Natural killer cell (primary cell): ENCODE measurements at regions not wholly inside any gene's neighbourhood (a gene's known extent, or its start where the extent isn't known, plus 50 kb on each side); places are given as distances from the start of the nearest gene placed in this dataset.

Experiments
- ATAC-seq, 3 donors: fragments of 150-1000 bp in 2 of 3; fragments of 200-7000 bp in 1 of 3; cut with Tn5 transposase; 1 replicate in 1 of 3; 2 replicates in 2 of 3; pipeline ENCODE4 v1.10.0; 2021; ENCODE audit warnings: mild to moderate bottlenecking in 2 of 3, moderate library complexity in 2 of 3
- DNase-seq, 2 donors: peaks; one replicate each; pipeline versions ENCODE4 v3.0.0 to v3.0.0-alpha.2; 2013 to 2021; ENCODE audit warnings: mixed read lengths in 1 of 2
- H3K27ac ChIP-seq: one replicate; pipeline ENCODE4 v1.5.1; 2013; ENCODE audit warnings: mild to moderate bottlenecking, low read length
- H3K27me3 ChIP-seq: one replicate; pipeline ENCODE4 v1.6.1; 2013; ENCODE audit warnings: low read length; ENCODE audit not compliant: control insufficient read depth, insufficient read depth
- H3K36me3 ChIP-seq: one replicate; pipeline ENCODE4 v1.6.1; 2013; ENCODE audit warnings: low read length; ENCODE audit not compliant: control insufficient read depth, insufficient read depth
- H3K4me1 ChIP-seq: one replicate; pipeline ENCODE4 v1.6.1; 2013; ENCODE audit warnings: low read length; ENCODE audit not compliant: control insufficient read depth, insufficient read depth
- H3K4me3 ChIP-seq: one replicate; pipeline ENCODE4 v1.5.1; 2013; ENCODE audit warnings: low read length
- H3K9me3 ChIP-seq: one replicate; pipeline ENCODE4 v1.6.1; 2013; ENCODE audit warnings: low read length; ENCODE audit not compliant: control insufficient read depth, insufficient read depth
- H3K27ac Mint-ChIP-seq, 2 donors: one replicate each; pipeline ENCODE4 v1.8.0; 2022; ENCODE audit warnings: mild to moderate bottlenecking in 2 of 2, mixed read lengths in 2 of 2, moderate library complexity in 1 of 2
- H3K27me3 Mint-ChIP-seq, 2 donors: one replicate each; pipeline ENCODE4 v1.8.0; 2022; ENCODE audit warnings: low read depth in 2 of 2, mixed read lengths in 2 of 2
- H3K36me3 Mint-ChIP-seq: one replicate; pipeline ENCODE4 v1.8.0; 2022; ENCODE audit warnings: mixed read lengths
- H3K4me1 Mint-ChIP-seq, 2 donors: one replicate each; pipeline ENCODE4 v1.8.0; 2022; ENCODE audit warnings: mixed read lengths in 2 of 2
- H3K4me3 Mint-ChIP-seq: one replicate; pipeline ENCODE4 v1.8.0; 2022; ENCODE audit warnings: mild to moderate bottlenecking, moderate library complexity, mixed read lengths
- H3K9me3 Mint-ChIP-seq, 2 donors: one replicate each; pipeline ENCODE4 v1.8.0; 2022; ENCODE audit warnings: mixed read lengths in 2 of 2
- WGBS: methylation state at CpG from one replicate; pipeline ENCODE4 v1.1.7; 2013; ENCODE audit warnings: missing lambda C conversion rate; ENCODE audit not compliant: insufficient coverage; 5-methylcytosine and 5-hydroxymethylcytosine counted together
- intact Hi-C: fragments of 100-400 bp; cut with micrococcal nuclease; formaldehyde crosslinking; loops from one replicate; pipeline ENCODE4 v1.14.2; 2022
- TF ChIP-seq, protein P1 (sequence below): fragments of 200-600 bp; IDR thresholded peaks from one replicate; pipeline ENCODE4 v1.8.0; 2022; ENCODE audit warnings: antibody characterized with exemption

DNA sequence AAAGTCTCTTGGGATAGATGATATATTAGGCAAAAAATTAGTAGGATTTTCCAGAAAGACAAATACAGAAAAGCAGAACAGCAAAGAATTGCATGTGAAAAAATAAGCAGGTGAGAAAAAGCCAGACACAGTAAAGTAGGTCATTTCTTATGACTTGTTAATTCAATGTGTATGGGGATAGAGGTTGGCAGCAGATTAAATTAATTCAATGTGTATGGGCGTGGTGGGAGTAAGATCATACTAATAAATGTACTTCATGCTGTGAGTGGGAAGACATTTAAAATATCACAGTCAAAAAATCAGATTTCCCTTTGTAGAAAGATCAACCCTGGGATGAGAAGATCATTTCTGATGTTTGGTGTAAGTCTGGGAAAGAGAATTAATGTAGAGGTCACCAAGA is 1146.4 kb upstream of the INTU start:
- Histone ChIP-seq H3K36me3 (no peaks in the 10 kb centered on the region), H3K4me1 (no peaks in the 10 kb centered on the region), H3K9me3 (no peaks in the 10 kb centered on the region), H3K27me3 (no peaks in the 10 kb centered on the region), H3K4me3 (no peak overlapping the region), H3K27ac (no peak overlapping the region)
- H3K4me3 Mint-ChIP-seq: no peak overlapping the region
- no peak overlapping the region for H3K27ac Mint-ChIP-seq
- intact Hi-C loops: no loop called here
- ATAC-seq (no peak), DNase-seq (no peak)
- no CpG with 5 or more reads among the region's 1 CpG for WGBS
- no peaks in the 10 kb centered on the region for H3K27me3 Mint-ChIP-seq
- H3K9me3 Mint-ChIP-seq: peaks cover 7 to 12% of the 10 kb centered on the region in 2 donors
- no peaks in the 10 kb centered on the region for H3K36me3 Mint-ChIP-seq
- TF ChIP-seq, protein P1, sequence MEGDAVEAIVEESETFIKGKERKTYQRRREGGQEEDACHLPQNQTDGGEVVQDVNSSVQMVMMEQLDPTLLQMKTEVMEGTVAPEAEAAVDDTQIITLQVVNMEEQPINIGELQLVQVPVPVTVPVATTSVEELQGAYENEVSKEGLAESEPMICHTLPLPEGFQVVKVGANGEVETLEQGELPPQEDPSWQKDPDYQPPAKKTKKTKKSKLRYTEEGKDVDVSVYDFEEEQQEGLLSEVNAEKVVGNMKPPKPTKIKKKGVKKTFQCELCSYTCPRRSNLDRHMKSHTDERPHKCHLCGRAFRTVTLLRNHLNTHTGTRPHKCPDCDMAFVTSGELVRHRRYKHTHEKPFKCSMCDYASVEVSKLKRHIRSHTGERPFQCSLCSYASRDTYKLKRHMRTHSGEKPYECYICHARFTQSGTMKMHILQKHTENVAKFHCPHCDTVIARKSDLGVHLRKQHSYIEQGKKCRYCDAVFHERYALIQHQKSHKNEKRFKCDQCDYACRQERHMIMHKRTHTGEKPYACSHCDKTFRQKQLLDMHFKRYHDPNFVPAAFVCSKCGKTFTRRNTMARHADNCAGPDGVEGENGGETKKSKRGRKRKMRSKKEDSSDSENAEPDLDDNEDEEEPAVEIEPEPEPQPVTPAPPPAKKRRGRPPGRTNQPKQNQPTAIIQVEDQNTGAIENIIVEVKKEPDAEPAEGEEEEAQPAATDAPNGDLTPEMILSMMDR: no peak
- H3K4me1 Mint-ChIP-seq: no peaks in the 10 kb centered on the region

DNA sequence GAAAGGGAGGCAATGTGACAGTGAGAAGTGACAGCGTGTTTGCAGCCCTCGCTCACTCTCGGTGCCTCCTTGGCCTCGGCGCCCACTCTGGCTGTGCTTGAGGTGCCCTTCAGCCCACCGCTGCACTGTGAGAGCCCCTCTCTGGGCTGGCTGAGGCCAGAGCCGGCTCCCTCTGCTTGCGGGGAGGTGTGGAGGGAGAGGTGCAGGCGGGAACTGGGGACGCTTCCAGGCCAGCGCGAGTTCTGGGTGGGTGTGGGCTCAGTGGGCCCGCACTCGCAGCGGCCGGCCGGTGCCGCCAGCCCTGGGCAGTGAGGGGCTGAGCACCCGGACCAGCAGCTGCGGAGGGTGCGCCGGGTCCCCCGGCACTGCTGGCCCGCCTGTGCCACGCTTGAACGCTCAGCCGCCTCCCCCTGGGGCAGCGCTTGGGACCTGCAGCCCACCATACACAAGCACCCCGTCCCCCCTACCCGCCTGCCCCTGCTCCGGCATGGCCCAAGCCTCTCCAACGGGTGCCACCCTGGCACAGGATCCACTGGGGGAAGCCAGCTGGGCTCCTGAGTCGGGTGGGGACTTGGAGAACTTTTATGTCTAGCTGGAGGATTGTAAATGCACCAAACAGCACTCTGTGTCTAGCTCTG is 1142.8 kb upstream of the INTU start:
- no peak overlapping the region for H3K27ac ChIP-seq
- WGBS: 94% methylated on average over 33 of the region's 33 CpGs
- H3K27ac Mint-ChIP-seq: no peak overlapping the region
- H3K27me3 ChIP-seq: no peaks in the 10 kb centered on the region
- DNase-seq (no peak), ATAC-seq (no peak)
- TF ChIP-seq, protein P1: no peak
- H3K9me3 ChIP-seq: peaks cover 6% of the 10 kb centered on the region
- H3K4me3 ChIP-seq: no peak overlapping the region
- peaks cover 8 to 26% of the 10 kb centered on the region in 2 donors for H3K9me3 Mint-ChIP-seq
- H3K27me3 Mint-ChIP-seq: no peaks in the 10 kb centered on the region
- H3K36me3 Mint-ChIP-seq: no peaks in the 10 kb centered on the region
- no peaks in the 10 kb centered on the region for H3K4me1 Mint-ChIP-seq
- H3K36me3 ChIP-seq: no peaks in the 10 kb centered on the region
- no peaks in the 10 kb centered on the region for H3K4me1 ChIP-seq
- intact Hi-C loops: no loop called here
- no peak overlapping the region for H3K4me3 Mint-ChIP-seq

DNA sequence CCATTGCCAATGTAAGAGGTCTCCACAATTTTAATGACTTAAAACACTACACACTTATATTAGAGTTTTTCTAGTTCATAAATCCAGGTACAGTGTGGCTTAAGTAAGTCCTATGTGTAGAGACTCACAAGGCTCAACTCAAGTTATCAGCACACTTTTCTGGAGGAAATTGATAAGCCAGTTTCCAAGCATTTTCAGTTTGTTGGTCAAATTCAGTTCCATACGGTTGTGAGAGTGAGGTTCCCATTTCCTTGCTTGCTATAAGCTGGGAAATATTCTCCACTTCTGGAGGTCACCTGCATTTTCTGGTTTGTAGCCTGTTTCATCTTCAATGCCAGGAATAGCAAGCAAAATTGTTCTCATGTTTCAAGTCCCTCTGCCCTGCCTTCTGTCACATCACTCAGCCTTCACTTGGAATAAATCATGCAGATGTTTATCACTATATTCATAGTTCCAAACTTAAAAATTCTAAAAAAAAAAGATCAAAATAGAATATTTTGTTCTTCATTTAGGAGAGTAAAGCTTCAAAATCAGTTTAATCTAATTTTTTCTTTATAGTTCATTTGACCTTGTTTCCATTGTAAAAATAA is 1137.5 kb upstream of the INTU start:
- Histone ChIP-seq H3K9me3 (peaks cover 6% of the 10 kb centered on the region), H3K27ac (no peak overlapping the region), H3K27me3 (no peaks in the 10 kb centered on the region), H3K36me3 (no peaks in the 10 kb centered on the region), H3K4me3 (no peak overlapping the region), H3K4me1 (no peaks in the 10 kb centered on the region)
- intact Hi-C loops: no loop called here
- 63% methylated on average over 1 of the region's 1 CpG for whole genome bisulfite sequencing
- Mint-ChIP-seq H3K36me3 (peaks cover 7% of the 10 kb centered on the region), H3K9me3 (peaks cover 12 to 17% of the 10 kb centered on the region in 2 donors), H3K27me3 (no peaks in the 10 kb centered on the region), H3K4me3 (no peak overlapping the region), H3K27ac (no peak overlapping the region), H3K4me1 (no peaks in the 10 kb centered on the region)
- ATAC-seq: no peak
- no peak for DNase-seq
- TF ChIP-seq, protein P1: no peak

DNA sequence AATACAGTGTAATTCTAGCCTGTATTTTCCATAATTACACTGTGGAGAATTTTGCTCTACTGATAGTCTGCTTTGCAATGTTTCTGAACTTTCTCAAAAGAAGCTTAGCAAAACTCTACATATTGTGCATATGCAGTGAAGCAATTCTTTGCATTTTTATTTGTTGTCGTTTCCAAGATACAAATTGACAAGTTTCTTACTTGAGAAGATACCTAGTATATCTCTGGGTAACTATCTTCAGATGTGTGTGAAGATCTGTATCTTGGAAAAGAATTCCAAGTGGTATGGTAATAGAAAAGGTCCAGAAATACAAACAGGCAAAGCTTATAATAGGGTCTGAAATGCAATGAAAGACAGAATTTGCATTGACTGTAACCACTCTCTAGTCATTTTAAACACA is 1119.8 kb upstream of the INTU start:
- Mint-ChIP-seq H3K9me3 (peaks cover 14 to 18% of the 10 kb centered on the region in 2 donors), H3K27me3 (no peaks in the 10 kb centered on the region), H3K4me3 (no peak overlapping the region), H3K4me1 (no peaks in the 10 kb centered on the region), H3K27ac (no peak overlapping the region), H3K36me3 (no peaks in the 10 kb centered on the region)
- no CpG with 5 or more reads among the region's 1 CpG for WGBS
- no peaks in the 10 kb centered on the region for H3K27me3 ChIP-seq
- no peak for ATAC-seq
- intact Hi-C loops: no loop called here
- H3K36me3 ChIP-seq: no peaks in the 10 kb centered on the region
- H3K4me1 ChIP-seq: no peaks in the 10 kb centered on the region
- no peak overlapping the region for H3K4me3 ChIP-seq
- no peaks in the 10 kb centered on the region for H3K9me3 ChIP-seq
- no peak for DNase-seq
- H3K27ac ChIP-seq: no peak overlapping the region
- TF ChIP-seq, protein P1: no peak
